H1 (cell line): ENCODE measurements at regions not wholly inside any gene's neighbourhood (a gene's known extent, or its start where the extent isn't known, plus 50 kb on each side); places are given as distances from the start of the nearest gene placed in this dataset.

Experiments used
- CTCF ChIA-PET: fragments of 300-600 bp; sonication (Branson Sonifier 250); formaldehyde crosslinking; loops from one replicate; lab custom pipeline; 2021; ENCODE audit not compliant: partially characterized antibody; lab: Charles Lee
- POLR2A ChIA-PET: fragments of 300-600 bp; sonication (Branson Sonifier 250); formaldehyde crosslinking; loops from one replicate; lab custom pipeline; 2021; ENCODE audit warnings: inconsistent platforms; ENCODE audit not compliant: partially characterized antibody; lab: Charles Lee
- DNase-seq, 2 experiments: peaks; one replicate each; pipeline versions ENCODE4 v3.0.0 to v3.0.0-alpha.2; 2010 to 2022; ENCODE audit warnings: low spot score in 2 of 2, low read depth in 1 of 2, mixed read lengths in 1 of 2
- FAIRE-seq: peaks from 2 replicates; lab custom pipeline; 2011; peaks lifted over from hg19 to GRCh38; lab: Jason Lieb, UNC
- H2AFZ ChIP-seq: 2 replicates; pipeline ENCODE4 v1.8.1; 2012; ENCODE audit warnings: low read length, inconsistent platforms
- H2AK5ac ChIP-seq: 2 replicates; pipeline ENCODE4 v1.6.1; 2013; ENCODE audit warnings: low read depth, low read length
- H2BK120ac ChIP-seq: replicated peaks from 2 replicates; pipeline ENCODE3; 2013; ENCODE audit warnings: low read depth, low read length, inconsistent platforms
- H2BK12ac ChIP-seq: 2 replicates; pipeline ENCODE4 v1.6.1; 2013; ENCODE audit warnings: low read depth, low read length
- H2BK15ac ChIP-seq: 2 replicates; pipeline ENCODE4 v1.6.1; 2013; ENCODE audit warnings: low read length
- H2BK20ac ChIP-seq: 2 replicates; pipeline ENCODE4 v1.6.1; 2013; ENCODE audit warnings: low read length
- H2BK5ac ChIP-seq: 2 replicates; pipeline ENCODE4 v1.6.1; 2013; ENCODE audit warnings: low read depth, low read length
- H3K14ac ChIP-seq: 2 replicates; pipeline ENCODE4 v1.6.1; 2013; ENCODE audit warnings: inconsistent platforms; ENCODE audit not compliant: insufficient read length
- H3K18ac ChIP-seq: 2 replicates; pipeline ENCODE4 v1.6.1; 2013; ENCODE audit warnings: low read length; ENCODE audit errors: extremely low read depth
- H3K23ac ChIP-seq: 2 replicates; pipeline ENCODE4 v1.6.1; 2013; ENCODE audit warnings: inconsistent platforms; ENCODE audit not compliant: insufficient read length
- H3K23me2 ChIP-seq: 2 replicates; pipeline ENCODE4 v1.6.1; 2013; ENCODE audit warnings: low read depth, low read length
- H3K27ac ChIP-seq: 2 replicates; pipeline ENCODE4 v1.6.1; 2011; ENCODE audit warnings: low read depth, low read length, inconsistent platforms
- H3K27me3 ChIP-seq, 4 experiments: replicated peaks in 1 of 4; 1 replicate in 1 of 4; 2 replicates in 3 of 4; pipeline versions ENCODE4 v1.6.1 to v1.8.1; 2011 to 2013; ENCODE audit warnings: low read length in 3 of 4, mild to moderate bottlenecking in 3 of 4, inconsistent platforms in 2 of 4, mixed read lengths in 2 of 4, moderate library complexity in 1 of 4; ENCODE audit not compliant: control insufficient read depth in 3 of 4, insufficient read depth in 3 of 4; ENCODE audit errors: extremely low read depth in 1 of 4
- H3K36me3 ChIP-seq, 4 experiments: 2 replicates each; pipeline versions ENCODE4 v1.6.1 to v1.8.1; 2011 to 2013; ENCODE audit warnings: mild to moderate bottlenecking in 4 of 4, low read length in 3 of 4, moderate library complexity in 2 of 4, control low read depth in 1 of 4, inconsistent platforms in 1 of 4; ENCODE audit not compliant: insufficient read depth in 4 of 4, control insufficient read depth in 2 of 4
- H3K4ac ChIP-seq: replicated peaks from 2 replicates; pipeline ENCODE3; 2013; ENCODE audit warnings: low read length, low read depth, mixed read lengths, inconsistent platforms; ENCODE audit not compliant: insufficient read length
- H3K4me1 ChIP-seq, 4 experiments: replicated peaks in 1 of 4; 1 replicate in 1 of 4; 2 replicates in 3 of 4; pipeline versions ENCODE4 v1.6.1 to v1.8.1; 2011 to 2013; ENCODE audit warnings: low read length in 3 of 4, inconsistent platforms in 2 of 4, mixed read lengths in 1 of 4; ENCODE audit not compliant: insufficient read depth in 4 of 4, control insufficient read depth in 3 of 4
- H3K4me2 ChIP-seq, 2 experiments: 2 replicates each; pipeline versions ENCODE4 v1.6.1 to v1.8.1; 2011 to 2013; ENCODE audit warnings: low read depth in 2 of 2, low read length in 2 of 2, control low read depth in 1 of 2, inconsistent platforms in 1 of 2, mild to moderate bottlenecking in 1 of 2; ENCODE audit not compliant: insufficient read depth in 1 of 2
- H3K4me3 ChIP-seq, 4 experiments: fragments of 200-600, 300-600 bp in 1 of 4; sonication (generic), shearing (Covaris generic), sonication (Bioruptor Twin) in 1 of 4; 2 replicates each; pipeline versions ENCODE4 v1.5.1 to v1.8.1; 2011 to 2016; ENCODE audit warnings: low read length in 4 of 4, low read depth in 3 of 4, control low read depth in 2 of 4, inconsistent platforms in 2 of 4, mild to moderate bottlenecking in 2 of 4, mixed read lengths in 1 of 4, moderate library complexity in 1 of 4; ENCODE audit not compliant: insufficient read depth in 2 of 4; ENCODE audit errors: extremely low read depth in 1 of 4
- H3K56ac ChIP-seq: replicated peaks from 2 replicates; pipeline ENCODE3; 2013; ENCODE audit warnings: low read depth, mild to moderate bottlenecking, mixed read lengths, low read length, inconsistent platforms; ENCODE audit not compliant: insufficient read length
- H3K79me1 ChIP-seq: 2 replicates; pipeline ENCODE4 v1.6.1; 2013; ENCODE audit warnings: low read depth, low read length, control low read depth
- H3K79me2 ChIP-seq, 2 experiments: 2 replicates each; pipeline versions ENCODE4 v1.6.1 to v1.8.1; 2012 to 2013; ENCODE audit warnings: low read length in 2 of 2, mild to moderate bottlenecking in 2 of 2, inconsistent platforms in 1 of 2; ENCODE audit not compliant: insufficient read depth in 2 of 2, control insufficient read depth in 1 of 2
- H3K9ac ChIP-seq, 4 experiments: replicated peaks in 1 of 4; 1 replicate in 1 of 4; 2 replicates in 3 of 4; pipeline versions ENCODE4 v1.6.1 to v1.8.1; 2011 to 2013; ENCODE audit warnings: low read depth in 3 of 4, low read length in 3 of 4, control low read depth in 2 of 4, mild to moderate bottlenecking in 2 of 4, moderate library complexity in 2 of 4, inconsistent platforms in 1 of 4; ENCODE audit errors: extremely low read depth in 1 of 4
- H3K9me3 ChIP-seq, 2 experiments: 2 replicates each; pipeline versions ENCODE4 v1.6.1 to v1.8.1; 2012 to 2013; ENCODE audit warnings: mild to moderate bottlenecking in 2 of 2, moderate library complexity in 2 of 2, control low read depth in 1 of 2, inconsistent platforms in 1 of 2, low read depth in 1 of 2, low read length in 1 of 2, mixed read lengths in 1 of 2; ENCODE audit not compliant: insufficient read depth in 2 of 2
- H4K20me1 ChIP-seq, 2 experiments: replicated peaks in 1 of 2; 2 replicates each; pipeline versions ENCODE3 to v1.8.1; 2011 to 2013; ENCODE audit warnings: inconsistent platforms in 2 of 2, low read length in 2 of 2, mild to moderate bottlenecking in 1 of 2; ENCODE audit not compliant: insufficient read depth in 2 of 2, control insufficient read depth in 1 of 2
- H4K5ac ChIP-seq: 2 replicates; pipeline ENCODE4 v1.6.1; 2013; ENCODE audit warnings: low read length, low read depth, mixed read lengths, inconsistent platforms; ENCODE audit not compliant: insufficient read length
- H4K8ac ChIP-seq: 2 replicates; pipeline ENCODE4 v1.8.0; 2013; ENCODE audit warnings: mild to moderate bottlenecking, moderate library complexity, low read length, inconsistent platforms; ENCODE audit not compliant: insufficient read depth; ENCODE audit errors: extremely low read depth
- H4K91ac ChIP-seq: replicated peaks from 2 replicates; pipeline ENCODE3; 2013; ENCODE audit warnings: low read length, mixed read lengths, inconsistent platforms; ENCODE audit not compliant: insufficient read length
- ATF3 ChIP-seq: IDR thresholded peaks from 2 replicates; pipeline ENCODE4 v1.6.1; 2011; ENCODE audit warnings: low read depth, mild to moderate bottlenecking, low read length; ENCODE audit not compliant: insufficient read depth
- BRCA1 ChIP-seq: IDR thresholded peaks from 2 replicates; pipeline ENCODE4 v1.6.1; 2012; ENCODE audit warnings: low read depth, low read length, improper control_type of control experiment
- CBX8 ChIP-seq: fragments of 300-800, 300-1000 bp; sonication (generic); IDR thresholded peaks from 2 replicates; pipeline ENCODE4 v1.7.1; 2016; ENCODE audit warnings: low read depth, low read length, borderline replicate concordance
- CEBPB ChIP-seq: IDR thresholded peaks from 2 replicates; pipeline ENCODE4 v1.6.1; 2012; ENCODE audit warnings: low read depth, low read length
- CREB1 ChIP-seq: IDR thresholded peaks from 2 replicates; pipeline ENCODE4 v1.6.1; 2012; ENCODE audit warnings: inconsistent platforms
- NANOG ChIP-seq: IDR thresholded peaks from 2 replicates; pipeline ENCODE4 v1.6.1; 2011; ENCODE audit warnings: low read length, low read depth, mild to moderate bottlenecking, inconsistent platforms; ENCODE audit not compliant: insufficient read depth, poor library complexity, severe bottlenecking
- NRF1 ChIP-seq: IDR thresholded peaks from 2 replicates; pipeline ENCODE4 v1.6.1; 2011; ENCODE audit warnings: mild to moderate bottlenecking, low read depth, low read length, improper control_type of control experiment
- RBBP5 ChIP-seq: IDR thresholded peaks from 2 replicates; pipeline ENCODE4 v1.7.1; 2012; ENCODE audit warnings: low read depth, mild to moderate bottlenecking, inconsistent platforms, low read length, moderate library complexity, borderline replicate concordance
- SAP30 ChIP-seq: fragments of 300-600 bp; sonication (generic); IDR thresholded peaks from 2 replicates; pipeline ENCODE4 v1.7.1; 2012; ENCODE audit warnings: low read length, moderate library complexity, mild to moderate bottlenecking, inconsistent platforms; ENCODE audit not compliant: insufficient read depth, insufficient replicate concordance
- TCF12 ChIP-seq: IDR thresholded peaks from 2 replicates; pipeline ENCODE4 v1.6.1; 2011; ENCODE audit warnings: low read depth, mild to moderate bottlenecking, low read length
- USF2 ChIP-seq: IDR thresholded peaks from 2 replicates; pipeline ENCODE4 v1.6.1; 2011; ENCODE audit warnings: low read length, improper control_type of control experiment
- YY1 ChIP-seq: IDR thresholded peaks from 2 replicates; pipeline ENCODE4 v1.6.1; 2011; ENCODE audit warnings: low read depth, mild to moderate bottlenecking, low read length
- WGBS, 2 experiments: shearing (Covaris generic) in 1 of 2; methylation state at CpG; one replicate each; pipeline versions ENCODE4 v1.1.6 to v1.1.7; 2013 to 2015; ENCODE audit warnings: low lambda C conversion rate in 2 of 2, mixed read lengths in 2 of 2, inconsistent platforms in 1 of 2, low coverage in 1 of 2, missing lambda C conversion rate in 1 of 2; ENCODE audit not compliant: insufficient replicate concordance in 2 of 2, insufficient coverage in 1 of 2, insufficient read length in 1 of 2; ENCODE audit errors: extremely low coverage in 1 of 2, missing lambda C conversion rate in 1 of 2; 5-methylcytosine and 5-hydroxymethylcytosine counted together

- ChIA-PET CTCF (no interaction called here), POLR2A (no interaction called here)
- H3K9ac ChIP-seq: no peak overlapping the region
- no peaks in the 10 kb centered on the region for H3K79me2 ChIP-seq
- no peak overlapping the region for H3K4me3 ChIP-seq
- DNase-seq (no peak), FAIRE-seq (no peak)
- no peak overlapping the region for H2BK5ac ChIP-seq
- no peak overlapping the region for H2BK15ac ChIP-seq
- no peak overlapping the region for H4K8ac ChIP-seq
- no peaks in the 10 kb centered on the region; a peak in 1 of 8 replicates for H3K36me3 ChIP-seq
- H3K14ac ChIP-seq: no peak overlapping the region
- H3K23ac ChIP-seq: no peak overlapping the region
- no peak overlapping the region for H2AK5ac ChIP-seq
- H3K23me2 ChIP-seq: no peaks in the 10 kb centered on the region
- H2BK12ac ChIP-seq: no peak overlapping the region
- no peaks in the 10 kb centered on the region for H3K27me3 ChIP-seq
- no peak overlapping the region for H3K27ac ChIP-seq
- no peak overlapping the region for H2BK20ac ChIP-seq
- H3K79me1 ChIP-seq: no peaks in the 10 kb centered on the region
- no peak overlapping the region for H3K56ac ChIP-seq
- H4K20me1 ChIP-seq: no peaks in the 10 kb centered on the region
- no peak overlapping the region for H4K91ac ChIP-seq
- 85% methylated on average over 1 of the region's 1 CpG; no CpG with 5 or more reads in 1 of the 2 experiments for WGBS, 2 experiments
- H3K4me1 ChIP-seq: peaks cover 0 to 5% (median 2%) of the 10 kb centered on the region in 4 experiments; a peak in 2 of 7 replicates
- H3K4me2 ChIP-seq: no peak overlapping the region
- H3K9me3 ChIP-seq: peaks cover 0 to 2% of the 10 kb centered on the region in 2 experiments; a peak in 1 of 4 replicates
- H2BK120ac ChIP-seq: no peak overlapping the region
- H2AFZ ChIP-seq: no peak overlapping the region
- no peak overlapping the region for H3K18ac ChIP-seq
- no peak overlapping the region for H3K4ac ChIP-seq
- no peak overlapping the region for H4K5ac ChIP-seq
- TF ChIP-seq ATF3 (no peak), TCF12 (no peak), BRCA1 (no peak), USF2 (no peak), SAP30 (no peak), CREB1 (no peak), NANOG (no peak), NRF1 (no peak), RBBP5 (no peak), CBX8 (no peak), CEBPB (no peak), YY1 (no peak)
These were observed 144.2 kb upstream of the PCDH18 start for GRCh38 chr4:137676357-137676998.
